ENCODE measurements at regions not wholly inside any gene's neighbourhood (a gene's known extent, or its start where the extent isn't known, plus 50 kb on each side); places are given as distances from the start of the nearest gene placed in this dataset.
"Not testable (repeated sequence)": the region's sequence is repeated elsewhere in the genome, so short reads cannot be mapped to it uniquely, and the experiment has no call there.

DNA sequence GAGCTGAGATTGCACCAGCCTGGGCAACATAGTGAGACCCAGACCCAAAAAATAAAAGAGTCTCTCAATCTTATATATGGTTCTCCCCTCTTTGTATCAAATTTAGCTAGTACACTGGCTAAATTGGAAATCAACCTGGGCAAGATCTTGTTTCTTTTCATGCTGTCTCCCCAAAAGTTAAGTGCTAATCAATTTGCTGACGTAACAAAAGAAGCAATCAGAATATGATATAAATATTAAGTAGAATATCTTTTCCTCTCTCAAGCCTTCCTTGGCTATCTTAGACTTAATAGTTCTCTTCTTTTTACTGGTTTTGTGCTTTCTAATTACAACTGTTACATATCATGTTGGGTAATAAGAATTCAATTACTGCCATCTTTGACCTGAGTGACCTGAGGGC lies 258.9 kb downstream of the KCNRG start:
- DNase-seq (ENCODE audit: low read depth), result no peak

DNA sequence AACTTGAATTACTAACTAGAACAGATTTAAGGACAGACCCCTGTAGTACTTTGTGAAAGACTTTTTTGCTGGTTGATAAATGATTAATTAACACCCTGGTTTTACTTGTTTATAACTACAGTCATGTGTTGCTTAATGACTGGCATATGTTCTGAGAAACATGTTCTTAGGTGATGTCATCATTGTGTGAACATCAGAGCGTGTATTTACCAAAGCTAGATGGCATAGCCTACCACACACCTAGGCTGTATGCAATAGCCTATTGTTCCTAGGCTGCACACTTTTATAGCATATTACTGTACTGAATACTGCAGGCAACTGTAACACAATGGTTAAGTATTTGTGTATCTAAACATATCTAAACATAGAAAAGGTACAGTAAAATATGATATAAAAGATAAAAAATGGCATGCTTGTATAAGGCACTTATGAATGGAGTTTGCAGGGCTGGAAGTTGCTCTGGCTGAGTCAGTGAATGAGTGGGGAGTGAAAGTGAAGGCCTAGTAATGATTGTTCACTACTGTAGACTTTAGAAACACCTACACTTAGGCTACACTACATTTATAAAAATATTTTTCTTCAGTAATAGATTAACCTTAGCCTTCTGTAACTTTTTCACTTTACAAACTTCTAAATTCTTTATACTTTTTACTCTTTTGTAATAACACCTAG lies 260.3 kb downstream of the KCNRG start:
- DNase-seq (ENCODE audit: low read depth), result no peak

DNA sequence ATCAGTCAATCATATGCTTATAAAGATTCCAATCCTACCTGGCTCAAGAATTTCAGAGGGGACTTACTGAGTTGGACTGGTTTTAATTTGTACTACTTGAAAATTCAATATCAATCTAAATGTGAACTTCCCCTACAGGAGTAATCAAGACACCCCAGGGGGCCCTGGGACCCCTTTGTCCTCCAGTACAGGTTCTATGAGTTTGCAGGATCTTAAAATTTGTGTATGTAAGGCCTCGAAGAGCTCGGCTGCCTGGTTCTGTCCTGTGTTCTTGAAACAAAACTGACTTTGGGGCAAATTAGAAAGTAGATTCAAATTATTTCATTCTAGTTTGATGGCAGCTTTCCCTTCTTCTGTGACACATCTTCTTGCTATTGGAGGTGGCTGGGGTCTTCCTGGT lies 261.3 kb downstream of the KCNRG start:
- no peak for DNase-seq (ENCODE audit: low read depth)

DNA sequence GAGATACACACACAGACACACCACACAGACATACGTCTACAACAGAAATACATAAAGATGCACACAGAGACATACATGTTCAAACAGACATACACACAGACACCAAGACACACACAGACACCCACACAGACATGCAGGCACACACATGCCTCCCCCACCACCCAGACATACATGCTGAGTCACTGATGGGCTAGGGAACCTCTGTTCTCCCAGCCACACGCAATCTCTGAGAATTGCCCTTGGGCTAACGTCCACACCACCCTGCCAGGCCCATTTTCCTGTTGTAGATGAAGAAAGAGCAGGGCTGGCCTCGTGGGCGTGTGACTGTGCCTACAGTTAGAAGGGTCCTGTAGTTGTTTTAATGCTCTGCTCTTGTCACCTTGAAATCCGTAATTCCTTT lies 261.9 kb downstream of the KCNRG start:
- DNase-seq (ENCODE audit: low read depth), result no peak

DNA sequence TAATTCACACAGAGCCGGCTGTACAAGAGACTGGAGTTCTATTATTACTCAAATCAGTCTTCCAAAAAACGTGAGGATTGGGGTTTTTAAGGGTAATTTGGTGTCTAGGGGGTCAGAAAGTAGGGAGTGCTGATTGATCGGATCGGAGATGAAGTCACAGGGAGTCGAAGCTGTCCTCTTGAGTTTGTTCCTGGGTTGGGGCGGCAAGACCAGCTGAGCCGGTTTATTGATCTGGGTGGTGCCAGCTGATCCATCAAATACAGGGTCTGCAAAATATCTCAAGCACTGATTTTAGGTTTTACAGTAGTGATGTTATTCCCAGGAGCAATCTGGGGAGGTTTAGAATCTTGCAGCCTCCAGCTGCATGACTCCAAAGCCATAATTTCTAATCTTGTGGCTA lies 262.7 kb downstream of the KCNRG start:
- DNase-seq (ENCODE audit: low read depth), result no peak

DNA sequence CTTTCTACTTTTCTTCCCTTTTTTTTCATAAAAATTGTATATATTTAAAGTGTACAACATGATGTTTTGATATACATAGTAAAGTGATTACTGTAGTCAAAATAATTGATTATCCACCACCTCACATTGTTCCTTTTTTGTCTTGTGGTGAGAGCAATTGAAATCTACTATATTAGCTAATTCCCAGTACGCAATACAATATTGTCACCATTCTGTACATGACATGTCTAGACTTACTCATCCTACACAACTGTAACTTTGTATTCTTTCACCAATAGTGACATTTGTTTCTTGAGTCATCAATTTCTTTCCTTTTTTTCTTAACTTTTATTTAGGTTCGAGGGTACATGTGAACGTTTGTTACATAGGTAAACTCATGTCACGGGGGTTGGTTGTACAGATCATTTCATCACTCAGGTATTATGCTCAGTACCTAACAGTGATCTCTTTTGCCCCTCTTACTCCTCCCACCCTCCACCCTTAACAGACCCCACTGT lies 265.2 kb downstream of the KCNRG start:
- DNase-seq (ENCODE audit: low read depth), result no peak

DNA sequence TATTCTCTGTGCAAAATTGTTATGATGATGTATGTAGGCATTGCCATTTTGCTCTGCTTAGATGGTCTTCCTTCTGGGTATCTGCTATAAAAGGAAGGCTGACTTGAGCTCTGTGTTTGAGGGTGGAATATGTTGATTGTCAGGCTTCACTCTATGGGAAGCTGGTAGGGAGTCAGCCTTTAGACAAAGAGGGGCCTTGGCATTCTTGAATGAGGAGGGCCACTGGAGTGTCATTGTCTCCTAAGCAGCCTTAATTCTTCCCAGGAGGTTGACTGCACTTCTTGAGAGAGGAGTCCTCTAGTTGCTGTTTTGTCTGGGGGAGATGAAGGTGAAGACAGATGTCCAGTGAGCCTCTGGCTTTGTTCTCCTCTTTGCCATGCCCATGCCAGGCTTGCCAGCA lies 266.8 kb downstream of the KCNRG start:
- no peak for DNase-seq (ENCODE audit: low read depth)

DNA sequence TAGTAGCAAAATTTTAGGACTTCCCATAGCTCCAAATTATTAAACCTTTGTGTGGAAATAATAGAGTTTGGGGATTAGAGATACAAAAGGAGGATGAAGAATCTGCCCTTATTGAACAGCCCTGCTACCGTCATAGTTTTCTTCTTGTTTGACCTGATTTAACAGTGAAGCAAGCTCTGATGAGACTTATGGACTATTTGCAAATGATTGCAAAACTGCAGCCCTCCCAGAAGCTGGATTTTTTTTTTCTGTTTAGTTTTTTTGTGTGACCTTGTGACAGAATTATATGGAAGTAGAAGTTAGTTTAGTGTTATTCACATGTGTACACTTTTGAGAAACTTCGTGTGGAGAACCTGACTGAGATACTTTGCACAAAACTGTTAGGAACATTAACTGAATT lies 267.8 kb downstream of the KCNRG start:
- no peak for DNase-seq (ENCODE audit: low read depth)

DNA sequence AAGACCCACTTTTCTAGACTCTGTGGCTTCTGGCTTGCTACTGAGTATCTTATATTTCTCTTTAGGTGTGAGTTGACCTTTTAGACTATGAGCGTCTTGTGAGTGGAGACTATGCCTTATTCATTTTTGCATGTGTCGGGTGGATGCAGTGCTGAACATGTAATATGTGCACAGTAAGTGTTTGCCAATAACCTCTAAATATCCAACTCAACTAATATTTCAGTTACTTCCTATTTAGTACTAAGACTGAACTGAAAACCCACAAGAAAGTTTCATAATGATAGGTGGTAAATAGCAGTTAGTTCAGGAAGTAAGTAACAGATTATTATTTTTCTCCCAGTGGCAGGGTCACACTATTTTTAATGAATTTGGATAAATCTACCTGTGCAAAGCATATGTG lies 269.3 kb downstream of the KCNRG start:
- no peak for DNase-seq (ENCODE audit: low read depth)

DNA sequence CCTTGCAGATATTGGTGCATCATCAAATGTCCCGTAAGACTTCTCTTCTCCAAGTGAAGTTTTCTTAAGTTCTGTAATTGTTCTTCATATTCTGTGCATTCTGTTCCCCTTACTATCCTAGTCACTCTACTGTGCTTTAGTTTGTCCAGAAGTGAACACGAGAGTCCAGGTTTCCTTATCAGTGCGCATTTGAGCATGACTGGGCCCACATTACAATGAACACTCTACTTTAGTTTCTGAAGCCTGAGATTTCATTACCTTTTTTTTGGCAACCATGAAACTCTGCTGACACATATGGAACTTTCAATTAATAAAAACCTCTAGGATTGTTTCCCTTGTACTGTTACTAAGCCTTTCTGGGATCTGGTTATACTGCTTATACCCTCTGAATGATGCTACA lies 270.0 kb downstream of the KCNRG start:
- no peak for DNase-seq (ENCODE audit: low read depth)

DNA sequence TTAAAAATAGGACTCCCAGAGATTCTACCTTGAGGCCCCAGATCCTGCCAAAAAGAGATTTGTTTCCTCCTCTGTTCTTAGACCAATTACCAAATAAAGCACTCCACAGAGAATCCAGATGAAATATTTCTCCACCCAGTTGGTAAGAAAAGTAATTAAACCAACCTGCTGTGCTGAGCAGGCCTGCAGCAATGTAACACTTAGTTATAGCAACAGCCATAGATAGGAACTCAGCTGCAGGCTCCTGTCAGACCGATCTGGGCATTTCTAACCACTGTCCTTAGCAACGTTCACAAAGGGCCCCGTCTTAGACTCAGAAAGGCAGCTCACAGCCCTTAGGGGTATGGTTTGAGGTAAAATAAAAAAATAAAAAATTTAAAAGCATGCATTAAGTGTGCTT lies 271.1 kb downstream of the KCNRG start:
- DNase-seq (ENCODE audit: low read depth), result no peak

DNA sequence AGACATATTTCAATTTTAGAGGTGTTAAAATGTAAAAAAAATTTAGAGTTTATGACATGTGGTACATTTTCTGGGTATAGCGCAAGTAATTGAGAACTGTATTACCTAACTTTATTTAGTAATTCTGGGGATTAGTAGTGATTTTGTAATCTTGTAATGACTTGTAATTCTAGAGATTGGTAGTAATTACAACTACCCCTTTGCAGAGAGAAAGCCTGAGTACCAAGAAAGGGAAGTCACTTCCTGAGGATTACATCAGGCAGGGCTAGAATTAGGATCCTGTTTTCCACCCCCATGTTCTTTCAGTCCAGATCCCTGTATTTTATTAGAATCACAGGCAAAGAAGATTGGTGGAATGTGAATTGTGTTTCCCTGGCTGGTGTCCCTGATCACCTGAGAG lies 274.9 kb downstream of the KCNRG start:
- no peak for DNase-seq (ENCODE audit: low read depth)

DNA sequence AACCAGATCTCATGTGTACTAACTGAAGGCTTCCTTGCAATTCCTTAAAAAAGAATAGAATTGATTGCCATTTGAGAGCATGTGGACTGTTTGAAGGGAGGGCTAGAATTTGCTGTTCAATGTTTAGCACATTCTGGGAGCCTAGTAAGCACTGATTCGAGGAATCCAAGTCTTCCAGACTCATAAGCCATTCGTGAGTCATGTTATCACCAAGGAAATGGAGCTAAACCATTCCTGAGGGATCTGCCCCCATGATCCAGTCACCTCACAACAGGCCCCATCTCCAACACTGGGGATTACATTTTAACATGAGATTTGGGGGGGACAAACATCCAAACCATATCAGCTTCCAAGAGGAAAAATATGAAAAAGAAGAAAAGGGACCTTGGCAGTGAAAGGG lies 276.4 kb downstream of the KCNRG start:
- no peak for DNase-seq (ENCODE audit: low read depth)

DNA sequence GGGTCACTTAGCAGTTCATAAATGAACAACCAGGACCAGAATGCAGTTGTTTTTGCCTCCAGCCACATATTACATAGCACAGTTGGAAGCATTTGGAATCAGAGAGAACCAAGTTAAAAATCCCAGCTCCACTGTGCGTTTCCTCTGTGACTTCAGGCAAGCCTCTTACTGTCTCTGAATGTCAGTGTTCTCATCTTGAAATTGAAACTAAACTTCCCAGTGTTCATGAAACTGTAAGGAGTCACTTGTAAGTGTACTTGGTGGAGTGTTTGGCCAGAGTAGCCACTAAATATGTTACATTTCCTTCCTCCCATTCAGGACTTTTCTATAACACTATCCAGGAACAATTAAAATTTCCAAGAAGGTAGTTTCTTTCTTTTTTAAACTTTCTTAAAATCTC lies 276.8 kb downstream of the KCNRG start:
- DNase-seq (ENCODE audit: low read depth), result no peak

DNA sequence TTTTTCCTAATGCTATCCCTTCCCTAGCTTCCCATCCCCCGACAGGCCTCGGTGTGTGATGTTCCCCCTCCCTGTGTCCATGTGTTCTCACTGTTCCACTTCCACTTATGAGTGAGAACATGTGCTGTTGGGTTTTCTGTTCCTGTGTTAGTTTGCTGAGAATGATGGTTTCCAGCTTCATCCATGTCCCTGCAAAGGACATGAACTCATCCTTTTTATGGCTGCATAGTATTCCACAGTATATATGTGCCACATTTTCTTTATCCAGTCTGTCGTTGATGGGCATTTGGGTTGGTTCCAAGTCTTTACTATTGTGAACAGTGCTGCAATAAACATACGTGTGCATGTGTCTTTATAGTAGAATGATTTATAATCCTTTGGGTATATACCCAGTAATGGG lies 279.2 kb downstream of the KCNRG start:
- not testable (repeated sequence) for DNase-seq (ENCODE audit: low read depth)

DNA sequence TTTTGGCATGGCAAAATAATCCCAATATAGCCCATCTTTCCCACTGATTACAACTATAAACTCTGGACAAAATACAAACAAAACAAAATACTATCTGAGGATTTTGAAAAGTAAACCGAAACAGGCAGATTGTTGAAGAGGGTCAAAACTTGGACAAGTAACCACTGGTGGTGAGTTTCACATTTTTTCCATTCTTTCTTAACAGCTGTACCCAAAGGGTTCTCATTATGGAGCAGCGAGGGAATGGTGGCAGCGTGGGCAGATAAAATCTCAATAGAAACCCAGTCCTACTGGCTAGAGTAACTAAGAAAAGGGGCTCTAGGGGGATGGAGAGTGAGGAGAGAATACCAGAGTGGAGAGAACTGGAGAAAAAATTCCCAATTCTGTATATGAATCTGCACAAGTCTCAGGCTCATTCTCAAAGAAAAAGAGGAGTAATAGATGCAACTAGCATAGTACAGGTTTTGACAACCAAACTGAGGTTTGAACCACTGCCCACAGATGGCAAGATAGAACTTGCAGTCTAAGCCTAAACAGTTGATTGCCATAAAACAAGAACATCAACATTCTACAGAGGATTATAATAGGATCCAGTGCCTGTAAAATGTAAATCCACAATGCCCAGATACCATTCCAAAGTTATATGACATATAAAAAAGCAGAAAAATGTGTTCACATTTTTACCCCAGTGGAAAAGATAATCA lies 284.5 kb downstream of the KCNRG start:
- no peak for DNase-seq (ENCODE audit: low read depth)

DNA sequence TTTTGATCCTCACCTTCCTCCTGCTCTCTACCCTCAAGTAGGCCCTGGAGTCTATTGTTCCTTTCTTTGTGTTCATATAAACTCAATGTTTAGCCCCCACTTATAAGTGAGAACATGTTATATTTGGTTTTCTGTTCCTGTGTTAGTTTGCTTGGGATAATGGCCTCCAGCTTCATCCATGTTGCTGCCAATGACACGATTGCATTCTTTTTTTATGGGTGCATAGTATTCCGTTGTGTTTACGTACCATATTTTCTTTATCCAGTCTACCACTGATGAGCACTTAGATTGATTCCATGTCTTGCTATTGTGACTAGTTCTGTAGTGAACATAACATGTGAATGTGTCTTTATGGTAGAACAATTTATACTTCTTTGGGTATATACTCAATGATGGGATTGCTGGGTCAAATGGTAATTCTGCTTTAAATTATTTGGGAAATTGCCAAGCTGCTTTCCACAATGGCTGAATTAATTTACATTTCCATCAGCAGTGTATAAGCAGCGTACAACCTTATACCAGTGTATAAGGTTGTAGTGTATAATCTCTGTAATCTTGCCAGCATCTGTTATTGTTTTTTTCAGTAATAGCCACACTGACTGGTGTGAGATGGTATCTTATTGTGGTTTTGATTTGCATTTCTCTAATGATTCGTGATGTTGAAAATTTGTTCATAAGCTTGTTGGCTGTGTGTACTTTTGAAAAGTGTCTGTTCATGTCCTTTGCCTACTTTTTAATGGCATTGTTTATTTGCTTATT lies 288.9 kb downstream of the KCNRG start:
- no peak for DNase-seq (ENCODE audit: low read depth)

DNA sequence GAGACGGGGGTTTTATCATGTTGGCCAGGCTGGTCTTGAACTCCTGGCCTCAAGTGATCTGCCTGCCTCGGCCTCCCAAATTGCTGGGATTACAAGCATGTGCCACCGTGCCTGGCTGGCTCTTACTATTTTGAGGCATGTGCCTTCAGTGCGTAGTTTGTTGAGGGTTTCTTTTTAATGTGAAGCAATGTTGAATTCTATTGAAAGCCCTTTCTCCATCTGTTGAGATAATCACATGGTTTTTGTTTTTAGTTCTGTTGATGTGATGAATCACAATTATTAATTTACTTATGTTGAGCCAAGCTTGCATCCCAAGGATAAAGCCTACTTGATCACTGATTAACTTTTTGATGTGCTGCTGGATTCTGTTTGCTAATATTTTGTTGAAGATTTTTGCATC lies 290.9 kb downstream of the KCNRG start:
- no peak for DNase-seq (ENCODE audit: low read depth)

DNA sequence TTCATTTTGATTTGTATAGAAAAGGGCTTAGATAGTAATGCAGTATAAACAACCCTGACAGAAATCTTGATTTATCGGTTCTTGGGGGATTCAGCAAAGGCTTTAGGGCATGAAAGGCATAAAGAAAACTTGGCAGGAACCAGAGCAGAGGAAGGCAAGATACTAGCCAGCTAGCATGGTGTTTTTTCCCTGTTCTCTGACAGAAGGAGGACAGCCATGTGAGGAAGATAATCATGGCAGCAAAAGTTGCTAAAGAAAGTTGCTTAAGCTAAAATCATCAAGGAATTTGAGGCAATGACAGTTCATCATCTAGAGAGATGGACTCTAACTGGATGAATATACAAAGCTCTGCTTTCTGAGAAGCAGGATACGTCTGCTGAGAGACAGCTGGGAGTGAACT lies 294.1 kb downstream of the KCNRG start:
- DNase-seq (ENCODE audit: low read depth), result no peak

DNA sequence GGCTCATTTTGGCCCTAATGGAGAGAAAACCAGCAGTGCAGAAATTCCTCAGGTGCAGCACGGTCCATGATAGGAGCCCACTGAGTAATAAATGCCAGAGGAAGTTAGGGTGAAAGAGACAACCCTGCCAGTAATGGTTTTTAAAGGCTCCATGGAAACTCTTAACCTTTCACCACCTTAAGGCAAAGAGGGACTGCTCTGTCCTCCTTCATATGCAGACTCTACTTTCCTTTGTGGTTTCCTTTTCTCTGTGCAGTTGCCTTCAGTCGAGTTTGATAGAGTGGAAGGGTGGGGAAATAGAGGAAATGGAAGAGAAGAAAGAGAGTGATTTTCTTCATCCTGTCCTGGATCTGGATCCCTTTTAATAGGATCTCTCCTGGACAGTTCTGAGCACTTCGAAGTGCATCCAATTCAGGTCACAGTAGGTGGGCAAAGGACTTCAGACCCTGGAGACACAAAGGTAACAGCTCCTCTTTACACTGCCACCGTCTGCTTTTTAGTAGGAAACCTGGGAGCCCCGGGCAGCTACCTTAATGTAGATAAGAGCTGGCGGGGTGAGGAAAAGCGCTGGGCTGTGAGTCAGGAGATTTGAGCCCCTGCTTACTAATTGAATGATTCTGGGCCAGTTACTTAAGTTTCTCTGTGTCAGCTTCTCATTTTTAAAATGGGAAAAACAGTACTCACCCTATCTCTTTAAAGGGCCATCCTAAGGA lies 294.8 kb downstream of the KCNRG start:
- DNase-seq (ENCODE audit: low read depth), result no peak

DNA sequence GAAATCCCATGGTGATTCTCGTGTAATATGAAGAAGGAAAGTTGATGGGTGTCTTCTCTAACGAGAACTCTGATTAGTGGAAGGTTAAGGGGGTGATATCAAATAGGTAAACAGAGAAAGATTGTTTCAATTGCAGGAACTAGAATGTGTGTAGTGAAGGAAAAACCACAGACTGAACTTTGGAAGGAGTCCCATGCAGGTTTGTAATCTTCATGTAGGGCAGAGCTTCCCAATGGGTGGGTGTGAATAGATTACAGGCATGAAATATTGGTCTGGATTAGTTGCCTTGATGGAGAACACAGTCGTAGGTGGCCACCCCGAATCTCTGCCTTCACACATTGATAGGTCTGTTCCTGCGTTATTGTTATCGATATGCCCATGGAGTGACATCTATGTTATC lies 295.5 kb downstream of the KCNRG start:
- DNase-seq (ENCODE audit: low read depth), result no peak

DNA sequence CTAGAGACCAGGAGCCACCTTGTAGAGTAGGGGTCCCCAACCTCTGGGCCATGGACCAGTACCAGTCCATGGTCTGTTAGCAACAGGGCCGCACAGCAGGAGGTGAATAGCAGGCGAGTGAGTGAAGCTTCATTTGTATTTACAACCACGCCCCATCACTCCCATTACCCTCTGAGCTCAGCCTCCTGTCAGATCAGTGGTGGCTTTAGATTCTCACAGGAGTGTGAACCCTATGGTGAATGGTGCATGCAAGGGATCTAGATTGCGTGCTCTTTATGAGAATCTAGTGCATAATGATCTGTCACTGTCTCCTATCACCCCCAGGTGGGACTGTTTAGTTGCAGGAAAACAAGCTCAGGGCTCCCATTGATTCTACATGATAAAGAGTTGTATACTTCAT lies 303.6 kb downstream of the KCNRG start:
- DNase-seq (ENCODE audit: low read depth), result no peak

Data from T-helper 22 cell (primary cell).